NB4 (cell line): ENCODE measurements at regions not wholly inside any gene's neighbourhood (a gene's known extent, or its start where the extent isn't known, plus 50 kb on each side); places are given as distances from the start of the nearest gene placed in this dataset.

ENCODE experiments used
- CTCF ChIP-seq: IDR thresholded peaks from one replicate; pipeline ENCODE4 v1.5.1; 2012; ENCODE audit warnings: low read depth, low read length
- MYC ChIP-seq: IDR thresholded peaks from 2 replicates; pipeline ENCODE4 v1.6.1; 2011; ENCODE audit warnings: low read depth, low read length

GRCh38 chr4:22196551-22196950, 248.0 kb upstream of the KCNIP4 start:
- TF ChIP-seq CTCF, result no peak
- no peak for TF ChIP-seq MYC
